K562 (cell line): ENCODE measurements at regions not wholly inside any gene's neighbourhood (a gene's known extent, or its start where the extent isn't known, plus 50 kb on each side); places are given as distances from the start of the nearest gene placed in this dataset.

Source experiments
- ATAC-seq: fragments of 200-7000 bp; cut with Tn5 transposase; 3 replicates; pipeline ENCODE4 v1.9.1; 2020; ENCODE audit warnings: moderate library complexity
- BruUV-seq: library from RNA; stranded (reverse); fragments of 400-500 nt; replicated peaks from 2 replicates; lab custom pipeline; 2021; lab: Mats Ljungman, UMichigan
- CTCF ChIA-PET: fragments of 300-600 bp; formaldehyde crosslinking; extraction: SDS; loops from one replicate; lab custom pipeline; 2021; ENCODE audit warnings: low intra/inter-chr PET ratio; lab: Yijun Ruan, JAX
- POLR2A ChIA-PET: fragments of 300-600, 350-650 bp; sonication (Branson Sonifier 250); formaldehyde crosslinking; extraction: SDS; loops from one replicate; lab custom pipeline; 2021; ENCODE audit warnings: antibody characterized with exemption, inconsistent platforms; lab: Yijun Ruan, JAX
- DNase-seq, 4 experiments: peaks; one replicate each; pipeline versions ENCODE4 v3.0.0 to v3.0.0-alpha.2; 2011 to 2018; ENCODE audit warnings: low spot score in 3 of 4, mixed read lengths in 3 of 4; ENCODE audit errors: extremely low read depth in 1 of 4
- FAIRE-seq: peaks from 2 replicates; lab custom pipeline; 2011; peaks lifted over from hg19 to GRCh38; lab: Jason Lieb, UNC
- H2AFZ ChIP-seq: 2 replicates; pipeline ENCODE4 v1.6.0; 2011; ENCODE audit warnings: low read depth, low read length, control low read depth, inconsistent platforms
- H3K27ac ChIP-seq: fragments of 200-600 bp; 3 replicates; pipeline ENCODE4 v1.8.0; 2011; ENCODE audit warnings: low read depth, mild to moderate bottlenecking, control low read depth, inconsistent platforms, low read length, moderate library complexity, mixed read lengths; ENCODE audit errors: extremely low read depth
- H3K27me3 ChIP-seq, 2 experiments: fragments of 300-600 bp in 1 of 2; 2 replicates in 1 of 2; 3 replicates in 1 of 2; pipeline versions ENCODE4 v1.6.0 to v1.8.0; 2011; ENCODE audit warnings: inconsistent platforms in 2 of 2, low read length in 2 of 2, mild to moderate bottlenecking in 1 of 2, mixed read lengths in 1 of 2, moderate library complexity in 1 of 2; ENCODE audit not compliant: control insufficient read depth in 2 of 2, insufficient read depth in 2 of 2
- H3K36me3 ChIP-seq: fragments of 300-600 bp; 3 replicates; pipeline ENCODE4 v1.8.0; 2011; ENCODE audit warnings: mild to moderate bottlenecking, low read length, inconsistent platforms; ENCODE audit not compliant: control insufficient read depth, insufficient read depth
- H3K4me1 ChIP-seq, 2 experiments: fragments of 200-600 bp in 1 of 2; replicated peaks in 1 of 2; 2 replicates in 1 of 2; 3 replicates in 1 of 2; pipeline versions ENCODE4 v1.5.1 to v1.8.0; 2011; ENCODE audit warnings: inconsistent platforms in 2 of 2, low read length in 2 of 2, mild to moderate bottlenecking in 1 of 2, mixed read lengths in 1 of 2, moderate library complexity in 1 of 2; ENCODE audit not compliant: control insufficient read depth in 2 of 2, insufficient read depth in 2 of 2
- H3K4me2 ChIP-seq: 2 replicates; pipeline ENCODE4 v1.6.1; 2011; ENCODE audit warnings: low read length, control low read depth, inconsistent platforms, mixed read lengths; ENCODE audit not compliant: insufficient read depth
- H3K4me3 ChIP-seq: fragments of 200-600 bp; sonication (generic), shearing (Covaris generic); 2 replicates; pipeline ENCODE4 v1.5.1; 2016; ENCODE audit warnings: control low read depth, inconsistent platforms
- H3K79me2 ChIP-seq: fragments of 200-600 bp; 3 replicates; pipeline ENCODE4 v1.8.0; 2011; ENCODE audit warnings: low read length, inconsistent platforms; ENCODE audit not compliant: control insufficient read depth, insufficient read depth
- H3K9ac ChIP-seq, 2 experiments: 2 replicates each; pipeline versions ENCODE4 v1.6.0 to v1.6.1; 2011; ENCODE audit warnings: low read depth in 2 of 2, low read length in 2 of 2, control low read depth in 1 of 2, inconsistent platforms in 1 of 2, mild to moderate bottlenecking in 1 of 2, mixed read lengths in 1 of 2; ENCODE audit not compliant: insufficient read depth in 1 of 2
- H3K9me1 ChIP-seq: one replicate; pipeline ENCODE4 v1.6.0; 2011; ENCODE audit warnings: inconsistent platforms, mild to moderate bottlenecking, low read length, moderate library complexity; ENCODE audit not compliant: control insufficient read depth, insufficient read depth
- H3K9me3 ChIP-seq: replicated peaks from 2 replicates; pipeline ENCODE4 v1.5.1; 2011; ENCODE audit warnings: low read depth, low read length, inconsistent platforms; ENCODE audit not compliant: control insufficient read depth, insufficient read depth
- H4K20me1 ChIP-seq: replicated peaks from 2 replicates; pipeline ENCODE4 v1.6.1; 2011; ENCODE audit warnings: low read length, inconsistent platforms, mixed read lengths; ENCODE audit not compliant: control insufficient read depth, insufficient read depth
- CHD7 ChIP-seq: fragments of 200-600 bp; sonication (generic); IDR thresholded peaks from one replicate; pipeline ENCODE4 v1.6.1; 2012; ENCODE audit warnings: mild to moderate bottlenecking, low read depth, low read length, inconsistent platforms
- E2F4 ChIP-seq: sonication (generic); formaldehyde crosslinking; IDR thresholded peaks from 2 replicates; pipeline ENCODE4 v1.8.0; 2022; ENCODE audit warnings: mild to moderate bottlenecking, low read depth, missing genetic modification reagents
- FOXA3 ChIP-seq, 2 experiments: fragments of 450-650 bp in 1 of 2; sonication (generic) in 1 of 2; formaldehyde crosslinking; IDR thresholded peaks in 1 of 2; conservative IDR thresholded peaks in 1 of 2; 2 replicates each; pipeline versions ENCODE4 v1.4.0 to v1.8.0; 2020 to 2022; ENCODE audit warnings: mild to moderate bottlenecking in 2 of 2, missing genetic modification reagents in 1 of 2
- MAX ChIP-seq: sonication (generic); formaldehyde crosslinking; IDR thresholded peaks from 2 replicates; pipeline ENCODE4 v1.9.0; 2022; ENCODE audit warnings: mild to moderate bottlenecking, missing genetic modification reagents
- RFX5 ChIP-seq: IDR thresholded peaks from 2 replicates; pipeline ENCODE4 v1.6.1; 2011; ENCODE audit warnings: low read depth, mild to moderate bottlenecking, improper control_type of control experiment, low read length
- TCF3 ChIP-seq: sonication (generic); formaldehyde crosslinking; IDR thresholded peaks from 2 replicates; pipeline ENCODE4 v1.4.0; 2020; ENCODE audit warnings: mild to moderate bottlenecking, missing genetic modification reagents
- ZBTB1 ChIP-seq: sonication (generic); formaldehyde crosslinking; IDR thresholded peaks from 2 replicates; pipeline ENCODE4 v1.8.1; 2023; ENCODE audit warnings: missing genetic modification reagents, low read depth, mild to moderate bottlenecking, borderline replicate concordance
- ZBTB17 ChIP-seq: fragments of 450-650 bp; formaldehyde crosslinking; IDR thresholded peaks from 2 replicates; pipeline ENCODE4 v1.4.0; 2020; ENCODE audit warnings: mild to moderate bottlenecking
- ZKSCAN8 ChIP-seq: fragments of 200-800 bp; sonication (Bioruptor generic); IDR thresholded peaks from 2 replicates; pipeline ENCODE4 v1.6.1; 2016; ENCODE audit warnings: missing genetic modification characterization, missing compliant biosample characterization
- ZNF436 ChIP-seq: fragments of 250-450, 450-650 bp; sonication (Bioruptor Pico); formaldehyde crosslinking; IDR thresholded peaks from 2 replicates; pipeline ENCODE4 v1.7.0; 2020; ENCODE audit warnings: mild to moderate bottlenecking
- ZNF561 ChIP-seq: fragments of 450-650 bp; formaldehyde crosslinking; conservative IDR thresholded peaks from 2 replicates; pipeline ENCODE4 v1.4.0; 2020; ENCODE audit warnings: mild to moderate bottlenecking, moderate library complexity
- WGBS: fragments of 100-300 bp; shearing (Covaris generic); methylation state at CpG from one replicate; pipeline ENCODE4 v1.1.6; 2016; ENCODE audit warnings: low coverage, mixed read lengths; ENCODE audit not compliant: insufficient coverage; ENCODE audit errors: missing lambda C conversion rate; 5-methylcytosine and 5-hydroxymethylcytosine counted together
- in situ Hi-C: fragments of 300-500 bp; cut with MboI; formaldehyde crosslinking; loops from 4 replicates; pipeline ENCODE4 v1.15.0; 2018; ENCODE audit warnings: inconsistent platforms, mixed read lengths
- intact Hi-C: fragments of 100-400 bp; cut with micrococcal nuclease; formaldehyde crosslinking; loops from 2 replicates; pipeline ENCODE4 v1.14.2; 2022

DNA sequence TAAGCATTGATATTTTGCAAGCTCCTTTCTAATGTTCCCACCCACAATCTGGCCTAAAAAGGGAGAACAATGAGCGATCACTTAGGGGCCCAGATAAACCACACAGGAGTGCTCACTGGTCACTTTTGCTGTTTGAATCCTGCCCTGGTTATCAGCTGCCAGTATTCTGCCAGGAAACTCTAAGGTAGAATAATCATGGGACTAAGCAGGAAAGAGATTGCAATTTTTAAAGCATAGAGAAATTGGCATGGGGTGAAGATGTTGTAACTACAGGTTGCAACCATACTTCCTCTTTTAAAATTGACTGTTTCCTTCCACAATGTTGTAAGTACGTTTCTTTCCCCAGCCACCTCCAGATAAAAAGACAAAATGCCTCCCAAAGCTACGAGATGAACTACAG, 251.2 kb upstream of the CDH11 start:
- no peak for ATAC-seq
- H3K4me3 ChIP-seq, result no peak overlapping the region
- intact Hi-C loops, result no loop called here
- H3K9me3 ChIP-seq, result no peaks in the 10 kb centered on the region
- no peak overlapping the region for H2AFZ ChIP-seq
- ChIA-PET CTCF (no interaction called here), POLR2A (no interaction called here)
- H3K9ac ChIP-seq, result no peak overlapping the region
- DNase-seq, result no peak
- no peak overlapping the region for H3K4me2 ChIP-seq
- no peak for FAIRE-seq
- no peaks in the 10 kb centered on the region for H4K20me1 ChIP-seq
- 0% methylated on average over 3 of the region's 3 CpGs for WGBS
- H3K36me3 ChIP-seq, result no peaks in the 10 kb centered on the region
- in situ Hi-C loops, result no loop called here
- H3K9me1 ChIP-seq, result no peaks in the 10 kb centered on the region
- BruUV-seq, result no TSS peak
- no peaks in the 10 kb centered on the region for H3K27me3 ChIP-seq
- H3K27ac ChIP-seq, result no peak overlapping the region
- H3K4me1 ChIP-seq, result no peaks in the 10 kb centered on the region
- H3K79me2 ChIP-seq, result no peaks in the 10 kb centered on the region
- TF ChIP-seq E2F4 (CRISPR knock-in tag) (no peak), CHD7 (no peak), FOXA3 (CRISPR knock-in tag; conservative IDR thresholded peaks at IDR 0.05 in 1 of 2, IDR thresholded peaks at IDR 0.05 in 1 of 2) (no peak), ZBTB17 (CRISPR knock-in tag) (no peak), TCF3 (CRISPR knock-in tag) (no peak), ZKSCAN8 (CRISPR knock-in tag) (no peak), RFX5 (no peak), ZNF436 (CRISPR knock-in tag) (no peak), ZBTB1 (CRISPR knock-in tag) (no peak), ZNF561 (CRISPR knock-in tag) (no peak), MAX (CRISPR knock-in tag) (no peak)
